IMR-90 (cell line): ENCODE measurements at regions not wholly inside any gene's neighbourhood (a gene's known extent, or its start where the extent isn't known, plus 50 kb on each side); places are given as distances from the start of the nearest gene placed in this dataset.

ENCODE experiments used
- ATAC-seq: fragments of 200-7000 bp; cut with Tn5 transposase; 2 replicates; pipeline ENCODE4 v1.9.1; 2020; ENCODE audit warnings: low read depth, mild to moderate bottlenecking, moderate library complexity
- BruUV-seq: library from RNA; stranded (reverse); fragments of 400-500 nt; replicated peaks from 2 replicates; lab custom pipeline; 2021; lab: Mats Ljungman, UMichigan
- CTCF ChIA-PET: fragments of 300-600 bp; formaldehyde crosslinking; extraction: SDS; loops from one replicate; lab custom pipeline; 2021; ENCODE audit warnings: antibody characterized with exemption; lab: Yijun Ruan, JAX
- POLR2A ChIA-PET: fragments of 300-600 bp; sonication (Branson Sonifier 250); formaldehyde crosslinking; loops from one replicate; lab custom pipeline; 2022; ENCODE audit warnings: antibody characterized with exemption; ENCODE audit not compliant: unreplicated experiment; lab: Charles Lee
- DNase-seq: peaks from one replicate; pipeline ENCODE4 v3.0.0; 2013
- H2AFZ ChIP-seq: replicated peaks from 2 replicates; pipeline ENCODE3; 2013; ENCODE audit warnings: low read length, mild to moderate bottlenecking; ENCODE audit not compliant: poor library complexity
- H2AK5ac ChIP-seq: 2 replicates; pipeline ENCODE4 v1.6.1; 2013; ENCODE audit warnings: low read depth, low read length, inconsistent platforms
- H2AK9ac ChIP-seq: replicated peaks from 2 replicates; pipeline ENCODE3; 2013; ENCODE audit warnings: mild to moderate bottlenecking, low read depth, low read length, moderate library complexity; ENCODE audit not compliant: poor library complexity
- H2BK120ac ChIP-seq: 2 replicates; pipeline ENCODE4 v1.6.1; 2013; ENCODE audit warnings: low read depth, low read length, inconsistent platforms
- H2BK15ac ChIP-seq: 3 replicates; pipeline ENCODE4 v1.6.1; 2013; ENCODE audit warnings: low read depth, low read length, inconsistent platforms
- H2BK20ac ChIP-seq: 2 replicates; pipeline ENCODE4 v1.6.1; 2013; ENCODE audit warnings: low read depth, mild to moderate bottlenecking, inconsistent platforms, low read length, moderate library complexity
- H2BK5ac ChIP-seq: 2 replicates; pipeline ENCODE4 v1.6.1; 2013; ENCODE audit warnings: mild to moderate bottlenecking, low read depth, low read length, inconsistent platforms; ENCODE audit not compliant: poor library complexity, severe bottlenecking
- H3K14ac ChIP-seq: replicated peaks from 2 replicates; pipeline ENCODE4 v1.6.1; 2013; ENCODE audit warnings: low read depth, low read length, inconsistent platforms
- H3K18ac ChIP-seq: 2 replicates; pipeline ENCODE4 v1.6.1; 2013; ENCODE audit warnings: low read depth, low read length, control low read depth
- H3K23ac ChIP-seq: 2 replicates; pipeline ENCODE4 v1.6.1; 2013; ENCODE audit warnings: low read depth, low read length, inconsistent platforms
- H3K27ac ChIP-seq: 2 replicates; pipeline ENCODE4 v1.5.1; 2013; ENCODE audit warnings: mild to moderate bottlenecking, control low read depth, low read length; ENCODE audit not compliant: insufficient read depth
- H3K27me3 ChIP-seq: 2 replicates; pipeline ENCODE4 v1.6.1; 2013; ENCODE audit warnings: low read length; ENCODE audit not compliant: control insufficient read depth, insufficient read depth
- H3K36me3 ChIP-seq: 2 replicates; pipeline ENCODE4 v1.6.1; 2013; ENCODE audit warnings: low read length, mixed read lengths; ENCODE audit not compliant: control insufficient read depth, insufficient read depth
- H3K4ac ChIP-seq: 2 replicates; pipeline ENCODE4 v1.6.1; 2013; ENCODE audit warnings: low read depth, low read length, inconsistent platforms
- H3K4me1 ChIP-seq: 2 replicates; pipeline ENCODE4 v1.6.1; 2013; ENCODE audit warnings: low read length, mixed read lengths; ENCODE audit not compliant: control insufficient read depth, insufficient read depth
- H3K4me2 ChIP-seq: 2 replicates; pipeline ENCODE4 v1.6.1; 2013; ENCODE audit warnings: low read depth, mild to moderate bottlenecking, control low read depth, low read length, moderate library complexity
- H3K4me3 ChIP-seq: 2 replicates; pipeline ENCODE4 v1.5.1; 2013; ENCODE audit warnings: low read depth, mild to moderate bottlenecking, control low read depth, low read length, moderate library complexity; ENCODE audit not compliant: insufficient read depth
- H3K56ac ChIP-seq: 2 replicates; pipeline ENCODE4 v1.6.1; 2013; ENCODE audit warnings: low read length, inconsistent platforms; ENCODE audit not compliant: insufficient read depth; ENCODE audit errors: extremely low read depth
- H3K79me1 ChIP-seq, 2 experiments: 2 replicates each; pipeline ENCODE4 v1.6.1; 2013; ENCODE audit warnings: low read length in 2 of 2, inconsistent platforms in 1 of 2, low read depth in 1 of 2
- H3K9ac ChIP-seq: 2 replicates; pipeline ENCODE4 v1.6.1; 2013; ENCODE audit warnings: low read depth, low read length, control low read depth
- H3K9me1 ChIP-seq: 2 replicates; pipeline ENCODE4 v1.6.1; 2013; ENCODE audit warnings: low read length, inconsistent platforms; ENCODE audit not compliant: insufficient read depth
- H3K9me3 ChIP-seq: 2 replicates; pipeline ENCODE4 v1.6.1; 2013; ENCODE audit warnings: low read length; ENCODE audit not compliant: control insufficient read depth, insufficient read depth
- H4K20me1 ChIP-seq: 2 replicates; pipeline ENCODE4 v1.6.1; 2013; ENCODE audit warnings: low read length, inconsistent platforms; ENCODE audit not compliant: insufficient read depth
- H4K5ac ChIP-seq: 2 replicates; pipeline ENCODE4 v1.6.1; 2013; ENCODE audit warnings: mild to moderate bottlenecking, low read depth, low read length, control low read depth
- H4K8ac ChIP-seq, 2 experiments: 2 replicates each; pipeline ENCODE4 v1.6.1; 2013; ENCODE audit warnings: low read depth in 2 of 2, low read length in 2 of 2, control low read depth in 1 of 2, inconsistent platforms in 1 of 2
- H4K91ac ChIP-seq: 2 replicates; pipeline ENCODE4 v1.6.1; 2013; ENCODE audit warnings: low read depth, low read length, inconsistent platforms; ENCODE audit not compliant: insufficient read depth
- SMC3 ChIP-seq: fragments of 150-350 bp; IDR thresholded peaks from 2 replicates; pipeline ENCODE4 v1.6.1; 2016; ENCODE audit warnings: low read depth, mild to moderate bottlenecking, antibody characterized with exemption, low read length, moderate library complexity
- WGBS, 2 experiments: methylation state at CpG; one replicate each; pipeline versions ENCODE4 v1.1.5 to v1.1.7; 2013; ENCODE audit warnings: missing lambda C conversion rate in 2 of 2; ENCODE audit not compliant: insufficient read length in 1 of 2; ENCODE audit errors: extremely low coverage in 2 of 2; 5-methylcytosine and 5-hydroxymethylcytosine counted together
- dilution Hi-C: fragments of 300-500 bp; cut with HindIII; formaldehyde crosslinking; loops from one replicate; pipeline ENCODE4 v1.14.3; 2018; ENCODE audit warnings: low sequenced_read_pairs; ENCODE audit not compliant: unreplicated experiment
- in situ Hi-C: fragments of 300-500 bp; cut with MboI; formaldehyde crosslinking; loops from 3 replicates; pipeline ENCODE4 v1.14.3; 2019; ENCODE audit warnings: low sequenced_read_pairs, inconsistent platforms, mixed read lengths
- intact Hi-C: fragments of 100-400 bp; cut with micrococcal nuclease; formaldehyde crosslinking; loops from 2 replicates; pipeline ENCODE4 v1.10.0; 2022

DNA sequence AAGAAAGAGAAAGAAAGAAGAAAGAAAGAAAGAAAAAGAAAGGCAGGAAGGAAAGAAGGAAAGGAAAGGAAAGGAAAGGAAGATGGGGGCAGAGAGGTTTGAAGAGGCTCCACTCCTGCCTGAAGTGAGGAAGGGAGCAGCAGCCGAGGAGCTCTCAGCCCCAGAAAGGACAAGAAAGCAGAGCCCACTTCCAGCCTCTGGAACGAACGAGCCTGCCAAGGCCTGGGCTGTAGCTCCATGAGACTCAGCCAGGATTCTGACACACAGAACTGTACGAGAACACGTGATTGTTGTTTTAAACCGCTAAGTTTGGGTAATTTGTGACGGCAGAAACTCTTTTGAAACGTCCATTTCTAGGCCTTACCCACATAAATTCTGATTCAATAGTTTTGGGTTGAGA lies 69.5 kb downstream of the TTLL2 start:
- no peaks in the 10 kb centered on the region for H4K20me1 ChIP-seq
- no peak overlapping the region for H3K18ac ChIP-seq
- no peaks in the 10 kb centered on the region for H3K36me3 ChIP-seq
- H2AK5ac ChIP-seq: no peak overlapping the region
- TF ChIP-seq SMC3: no peak
- 40% methylated on average over 1 of the region's 8 CpGs; no CpG with 5 or more reads in 1 of the 2 experiments for WGBS, 2 experiments
- H3K23ac ChIP-seq: no peak overlapping the region
- no peak overlapping the region for H2BK120ac ChIP-seq
- H3K27ac ChIP-seq: no peak overlapping the region
- H4K5ac ChIP-seq: no peak overlapping the region
- H3K56ac ChIP-seq: no peak overlapping the region
- H3K4me2 ChIP-seq: no peak overlapping the region
- H3K4ac ChIP-seq: no peak overlapping the region
- no peak overlapping the region for H3K4me3 ChIP-seq
- H4K91ac ChIP-seq: no peak overlapping the region
- ChIA-PET CTCF (no interaction called here), POLR2A (no interaction called here)
- no peaks in the 10 kb centered on the region for H3K79me1 ChIP-seq
- intact Hi-C loops (no loop called here), in situ Hi-C loops (no loop called here), dilution Hi-C loops (no loop called here)
- ATAC-seq (no peak), DNase-seq (no peak)
- H3K9me3 ChIP-seq: peaks cover 42% of the 10 kb centered on the region
- H2BK15ac ChIP-seq: no peak overlapping the region
- H4K8ac ChIP-seq: no peak overlapping the region
- no peaks in the 10 kb centered on the region for H3K9me1 ChIP-seq
- no peak overlapping the region for H2BK20ac ChIP-seq
- H3K27me3 ChIP-seq: no peaks in the 10 kb centered on the region
- BruUV-seq: no TSS peak
- no peaks in the 10 kb centered on the region for H3K4me1 ChIP-seq
- no peak overlapping the region for H2AFZ ChIP-seq
- no peak overlapping the region for H2AK9ac ChIP-seq
- H3K14ac ChIP-seq: no peak overlapping the region
- no peak overlapping the region for H3K9ac ChIP-seq
- H2BK5ac ChIP-seq: no peak overlapping the region
